ENCODE measurements at regions not wholly inside any gene's neighbourhood (a gene's known extent, or its start where the extent isn't known, plus 50 kb on each side); places are given as distances from the start of the nearest gene placed in this dataset.

DNA sequence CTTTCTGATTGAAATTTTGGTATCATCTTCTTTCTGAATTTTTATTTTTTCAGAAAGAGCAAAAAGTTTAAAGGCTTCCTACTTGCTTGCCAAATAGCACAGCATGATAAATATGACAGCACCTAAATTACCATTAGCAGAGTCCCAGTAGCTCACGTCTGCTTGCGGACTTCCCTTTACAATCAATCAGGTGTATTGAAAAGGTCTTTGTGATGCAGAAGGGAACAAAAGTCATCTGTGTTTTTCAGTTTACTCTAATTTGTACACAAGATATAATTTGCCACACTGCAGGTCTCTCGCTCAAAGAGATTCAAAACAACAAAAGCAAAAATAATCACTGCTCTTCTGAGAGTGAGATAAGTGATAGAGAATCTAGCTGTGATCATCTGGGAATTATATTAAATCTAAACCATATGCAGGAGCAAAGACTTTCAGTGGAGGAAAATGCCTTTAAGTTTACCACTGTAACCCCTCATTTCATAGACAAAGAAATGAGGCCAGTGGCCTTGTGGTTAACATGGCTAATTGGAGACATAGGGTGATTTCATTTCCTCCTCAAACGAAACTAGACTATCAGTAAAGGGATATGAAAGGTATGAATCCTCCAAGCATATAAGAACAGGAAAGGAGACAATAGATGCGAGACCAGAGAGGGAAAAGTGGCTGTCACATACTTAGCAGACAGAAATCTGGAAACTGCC lies 240.8 kb upstream of the TMPO start:
- no peak for TF ChIP-seq CTCF (IDR thresholded peaks at IDR 0.05; ENCODE audit: insufficient read depth, low read length, poor library complexity, severe bottlenecking)
- no peak for TF ChIP-seq EZH2phosphoT487 (conservative IDR thresholded peaks at IDR 0.05; ENCODE audit: low read length)
